Neural cell (in vitro differentiated cells): ENCODE measurements at regions not wholly inside any gene's neighbourhood (a gene's known extent, or its start where the extent isn't known, plus 50 kb on each side); places are given as distances from the start of the nearest gene placed in this dataset.

Experiments used
- CTCF ChIP-seq: fragments of 450-650 bp; IDR thresholded peaks from 2 replicates; pipeline ENCODE4 v1.5.1; 2014; ENCODE audit warnings: antibody characterized with exemption, mild to moderate bottlenecking, moderate library complexity; ENCODE audit not compliant: poor library complexity, severe bottlenecking
- EZH2 ChIP-seq: fragments of 200-600, 300-800 bp; shearing (Covaris generic), sonication (generic); IDR thresholded peaks from 2 replicates; pipeline ENCODE4 v1.6.1; 2014; ENCODE audit warnings: antibody characterized with exemption, low read length, borderline replicate concordance, mild to moderate bottlenecking; ENCODE audit not compliant: insufficient read depth, poor library complexity, severe bottlenecking
- RAD21 ChIP-seq: fragments of 450-650 bp; conservative IDR thresholded peaks from 2 replicates; pipeline ENCODE4 v1.6.1; 2014; ENCODE audit warnings: antibody characterized with exemption, mild to moderate bottlenecking, moderate library complexity
- REST ChIP-seq: IDR thresholded peaks from 2 replicates; pipeline ENCODE4 v1.6.1; 2012; ENCODE audit warnings: borderline replicate concordance

DNA sequence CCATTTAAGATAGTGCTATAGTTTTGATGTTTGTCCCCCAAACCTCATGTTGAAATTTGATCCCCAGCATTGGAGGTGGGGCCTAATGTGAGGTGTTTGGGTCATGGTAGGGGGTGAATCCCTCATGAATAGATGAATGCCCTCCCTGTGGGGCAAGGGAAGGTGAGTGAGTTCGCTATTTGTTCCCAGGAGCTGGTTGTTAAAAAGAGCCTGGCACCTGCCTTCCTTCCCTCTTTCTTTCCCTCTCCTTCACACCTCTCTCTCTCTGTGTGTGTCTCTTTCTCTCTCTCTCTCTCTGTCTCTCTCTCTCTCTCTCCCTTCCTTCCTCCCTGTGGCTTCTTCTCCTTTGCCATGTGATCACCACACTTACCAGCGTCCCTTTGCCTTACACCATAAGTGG lies 160.7 kb downstream of the AASDH start:
- no peak for TF ChIP-seq EZH2
- no peak for TF ChIP-seq CTCF
- TF ChIP-seq REST = no peak
- TF ChIP-seq RAD21 = no peak
